Lower leg skin (tissue), 3 donors: ENCODE measurements at regions not wholly inside any gene's neighbourhood (a gene's known extent, or its start where the extent isn't known, plus 50 kb on each side); places are given as distances from the start of the nearest gene placed in this dataset.

Experiments
- POLR2A ChIP-seq, 2 donors: fragments of 450-650 bp; IDR thresholded peaks; one replicate each; pipeline ENCODE4 v1.6.1; 2016 to 2017; ENCODE audit warnings: antibody characterized with exemption in 2 of 2, mild to moderate bottlenecking in 1 of 2, moderate library complexity in 1 of 2
- TF ChIP-seq, protein P1 (sequence below), 3 donors: fragments of 450-650 bp; IDR thresholded peaks; one replicate each; pipeline ENCODE4 v1.5.1; 2016; ENCODE audit warnings: antibody characterized with exemption in 3 of 3, mild to moderate bottlenecking in 3 of 3, moderate library complexity in 2 of 3

DNA sequence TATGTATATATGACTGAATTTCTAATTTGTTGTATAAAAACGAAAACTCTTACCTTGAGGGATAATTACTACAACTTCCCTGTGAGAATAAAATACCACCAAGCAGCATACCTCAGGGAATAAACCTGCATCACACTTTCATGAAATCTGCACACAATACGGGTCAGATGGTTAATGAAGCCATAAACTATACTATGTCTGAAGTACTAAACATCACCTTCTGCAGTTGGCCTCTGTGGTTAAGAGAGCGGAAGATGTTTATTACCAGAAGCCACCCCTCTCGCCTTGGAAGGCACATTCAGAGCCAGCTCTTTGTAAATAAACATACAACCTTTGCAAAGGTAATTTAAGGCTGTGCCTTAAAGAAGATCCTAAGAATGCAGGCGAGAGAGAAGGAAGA, 462.1 kb upstream of the NR2F2 start:
- TF ChIP-seq, protein P1, sequence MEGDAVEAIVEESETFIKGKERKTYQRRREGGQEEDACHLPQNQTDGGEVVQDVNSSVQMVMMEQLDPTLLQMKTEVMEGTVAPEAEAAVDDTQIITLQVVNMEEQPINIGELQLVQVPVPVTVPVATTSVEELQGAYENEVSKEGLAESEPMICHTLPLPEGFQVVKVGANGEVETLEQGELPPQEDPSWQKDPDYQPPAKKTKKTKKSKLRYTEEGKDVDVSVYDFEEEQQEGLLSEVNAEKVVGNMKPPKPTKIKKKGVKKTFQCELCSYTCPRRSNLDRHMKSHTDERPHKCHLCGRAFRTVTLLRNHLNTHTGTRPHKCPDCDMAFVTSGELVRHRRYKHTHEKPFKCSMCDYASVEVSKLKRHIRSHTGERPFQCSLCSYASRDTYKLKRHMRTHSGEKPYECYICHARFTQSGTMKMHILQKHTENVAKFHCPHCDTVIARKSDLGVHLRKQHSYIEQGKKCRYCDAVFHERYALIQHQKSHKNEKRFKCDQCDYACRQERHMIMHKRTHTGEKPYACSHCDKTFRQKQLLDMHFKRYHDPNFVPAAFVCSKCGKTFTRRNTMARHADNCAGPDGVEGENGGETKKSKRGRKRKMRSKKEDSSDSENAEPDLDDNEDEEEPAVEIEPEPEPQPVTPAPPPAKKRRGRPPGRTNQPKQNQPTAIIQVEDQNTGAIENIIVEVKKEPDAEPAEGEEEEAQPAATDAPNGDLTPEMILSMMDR (IDR thresholded peaks at IDR 0.05) = no peak
- no peak for TF ChIP-seq POLR2A (IDR thresholded peaks at IDR 0.05)
